ENCODE measurements at regions not wholly inside any gene's neighbourhood (a gene's known extent, or its start where the extent isn't known, plus 50 kb on each side); places are given as distances from the start of the nearest gene placed in this dataset.

- TF ChIP-seq CTCF (IDR thresholded peaks at IDR 0.05): no peak
- TF ChIP-seq POLR2A (IDR thresholded peaks at IDR 0.05): no peak
Observed at GRCh38 chr5:124178050-124178449, 568.4 kb downstream of the ZNF608 start.

Data from right lobe of liver (tissue), 4 donors.